OCI-LY7 (cell line): ENCODE measurements at regions not wholly inside any gene's neighbourhood (a gene's known extent, or its start where the extent isn't known, plus 50 kb on each side); places are given as distances from the start of the nearest gene placed in this dataset.

Experiments used
- BruUV-seq: library from RNA; stranded (reverse); fragments of 400-500 nt; replicated peaks from 2 replicates; lab custom pipeline; 2021; lab: Mats Ljungman, UMichigan
- CTCF ChIA-PET: fragments of 300-600 bp; sonication (Branson Sonifier 250); formaldehyde crosslinking; loops from one replicate; lab custom pipeline; 2022; ENCODE audit warnings: antibody characterized with exemption; ENCODE audit not compliant: unreplicated experiment; lab: Charles Lee
- POLR2A ChIA-PET: fragments of 300-600 bp; sonication (Branson Sonifier 250); formaldehyde crosslinking; loops from one replicate; lab custom pipeline; 2022; ENCODE audit warnings: antibody characterized with exemption; lab: Charles Lee
- DNase-seq: peaks from one replicate; pipeline ENCODE4 v3.0.0-alpha.2; 2015; ENCODE audit warnings: low spot score
- H2AFZ ChIP-seq: fragments of 200-600 bp; sonication (generic), shearing (Covaris generic); 2 replicates; pipeline ENCODE4 v1.6.1; 2014; ENCODE audit warnings: mild to moderate bottlenecking, antibody characterized with exemption, low read length, moderate library complexity
- H3K27ac ChIP-seq: fragments of 200-600 bp; sonication (generic); 2 replicates; pipeline ENCODE4 v1.5.1; 2014; ENCODE audit warnings: mixed run types, low read depth, mild to moderate bottlenecking, moderate library complexity, low read length, inconsistent platforms; ENCODE audit not compliant: poor library complexity, severe bottlenecking
- H3K36me3 ChIP-seq: fragments of 200-600 bp; sonication (generic); 2 replicates; pipeline ENCODE4 v1.6.1; 2014; ENCODE audit warnings: mild to moderate bottlenecking, antibody characterized with exemption, low read length, moderate library complexity, mixed read lengths; ENCODE audit not compliant: insufficient read depth
- H3K4me1 ChIP-seq: fragments of 200-600 bp; sonication (generic); 2 replicates; pipeline ENCODE4 v1.5.1; 2014; ENCODE audit warnings: mild to moderate bottlenecking, low read length; ENCODE audit not compliant: insufficient read depth, poor library complexity, severe bottlenecking
- H3K4me2 ChIP-seq: fragments of 200-600 bp; sonication (generic); 2 replicates; pipeline ENCODE4 v1.6.1; 2014; ENCODE audit warnings: mild to moderate bottlenecking, low read length
- H3K4me3 ChIP-seq: fragments of 200-600 bp; sonication (generic); 2 replicates; pipeline ENCODE4 v1.5.1; 2014; ENCODE audit warnings: mild to moderate bottlenecking, low read depth, low read length; ENCODE audit not compliant: poor library complexity, severe bottlenecking
- H3K79me2 ChIP-seq: fragments of 200-600 bp; sonication (generic); 2 replicates; pipeline ENCODE4 v1.6.1; 2016; ENCODE audit warnings: low read depth, mild to moderate bottlenecking, low read length, moderate library complexity, mixed read lengths; ENCODE audit not compliant: insufficient read depth
- H3K9me2 ChIP-seq: fragments of 200-600 bp; sonication (generic); 2 replicates; pipeline ENCODE4 v1.6.1; 2016; ENCODE audit warnings: mild to moderate bottlenecking, low read length, mixed read lengths; ENCODE audit not compliant: insufficient read depth
- H3K9me3 ChIP-seq: fragments of 200-600 bp; sonication (generic); 2 replicates; pipeline ENCODE4 v1.6.1; 2014; ENCODE audit warnings: mild to moderate bottlenecking, mixed run types, low read length, mixed read lengths
- H4K20me1 ChIP-seq: fragments of 200-600 bp; sonication (generic); 2 replicates; pipeline ENCODE4 v1.6.1; 2014; ENCODE audit warnings: mild to moderate bottlenecking, antibody characterized with exemption, low read length, moderate library complexity, mixed read lengths; ENCODE audit not compliant: insufficient read depth
- CTCF ChIP-seq: fragments of 200-600 bp; sonication (generic); conservative IDR thresholded peaks from 2 replicates; pipeline ENCODE4 v1.5.1; 2014; ENCODE audit warnings: mild to moderate bottlenecking, antibody characterized with exemption, low read length, moderate library complexity, mixed read lengths
- EZH2phosphoT487 ChIP-seq: fragments of 200-600 bp; sonication (generic); IDR thresholded peaks from 2 replicates; pipeline ENCODE4 v1.6.1; 2018; ENCODE audit warnings: low read depth, borderline replicate concordance, mild to moderate bottlenecking, mixed run types, antibody characterized with exemption, low read length, moderate library complexity, mixed read lengths
- intact Hi-C: fragments of 100-400 bp; cut with micrococcal nuclease; formaldehyde crosslinking; loops from one replicate; pipeline ENCODE4 v1.10.0; 2022; ENCODE audit not compliant: unreplicated experiment

- Histone ChIP-seq H3K4me3 (no peak overlapping the region), H3K9me2 (no peaks in the 10 kb centered on the region), H3K4me2 (peak overlapping the region; percentile 28), H2AFZ (no peak overlapping the region; the same call in 1 of the 2 replicates), H3K27ac (no peak overlapping the region), H3K9me3 (no peaks in the 10 kb centered on the region), H4K20me1 (no peaks in the 10 kb centered on the region), H3K36me3 (no peaks in the 10 kb centered on the region), H3K4me1 (peaks cover 29% of the 10 kb centered on the region), H3K79me2 (no peaks in the 10 kb centered on the region)
- peak; percentile 28 for DNase-seq
- no TSS peak for BruUV-seq
- intact Hi-C loops = no loop called here
- POLR2A ChIA-PET = interaction anchor here (0.6 to 1.4 kb wide), 4 partner anchors 133 to 1320 kb away, joined by 3 to 4 read pairs (median 3); no protein-coding TSS in a partner anchor
- TF ChIP-seq CTCF (no peak), EZH2phosphoT487 (no peak)
- CTCF ChIA-PET = no interaction called here
These were observed 558.4 kb upstream of the CADM1 start for GRCh38 chr11:116062490-116063171.

GRCh38 chr11:116062129-116062489 lies 557.9 kb upstream of the CADM1 start:
- no peak for DNase-seq
- Histone ChIP-seq H2AFZ (no peak overlapping the region; the same call in 1 of the 2 replicates), H3K4me3 (no peak overlapping the region), H3K4me2 (peak overlapping the region; percentile 28; the same call in 1 of the 2 replicates), H3K4me1 (peaks cover 29% of the 10 kb centered on the region), H3K9me3 (no peaks in the 10 kb centered on the region), H3K9me2 (no peaks in the 10 kb centered on the region), H3K79me2 (no peaks in the 10 kb centered on the region), H4K20me1 (no peaks in the 10 kb centered on the region), H3K36me3 (no peaks in the 10 kb centered on the region), H3K27ac (no peak overlapping the region)
- POLR2A ChIA-PET = interaction anchor here (0.9 to 1.3 kb wide), 2 partner anchors 132 to 138 kb away, joined by 3 read pairs; no protein-coding TSS in a partner anchor
- TF ChIP-seq CTCF (no peak), EZH2phosphoT487 (no peak)
- BruUV-seq = no TSS peak
- CTCF ChIA-PET = no interaction called here
- intact Hi-C loops = no loop called here

- no peak for DNase-seq
- H3K9me3 ChIP-seq = no peaks in the 10 kb centered on the region
- H3K79me2 ChIP-seq = no peaks in the 10 kb centered on the region
- no peak overlapping the region for H2AFZ ChIP-seq
- no peaks in the 10 kb centered on the region for H3K9me2 ChIP-seq
- peaks cover 27% of the 10 kb centered on the region for H3K4me1 ChIP-seq
- intact Hi-C loops = no loop called here
- no peak overlapping the region for H3K4me3 ChIP-seq
- H3K4me2 ChIP-seq = no peak overlapping the region
- no peak overlapping the region for H3K27ac ChIP-seq
- H4K20me1 ChIP-seq = no peaks in the 10 kb centered on the region
- ChIA-PET CTCF (no interaction called here), POLR2A (no interaction called here)
- no TSS peak for BruUV-seq
- no peak for TF ChIP-seq EZH2phosphoT487
- TF ChIP-seq CTCF = no peak
- no peaks in the 10 kb centered on the region for H3K36me3 ChIP-seq
These were observed 557.1 kb upstream of the CADM1 start for GRCh38 chr11:116061322-116061721.
